COR-L47 (cell line): ENCODE measurements at regions not wholly inside any gene's neighbourhood (a gene's known extent, or its start where the extent isn't known, plus 50 kb on each side); places are given as distances from the start of the nearest gene placed in this dataset.
A peak's percentile ranks its signal among the peaks of the same experiment; 100 is the strongest.
"Not testable (repeated sequence)": the region's sequence is repeated elsewhere in the genome, so short reads cannot be mapped to it uniquely, and the experiment has no call there.

ENCODE experiments used
- DNase-seq: peaks from one replicate; lab custom pipeline; 2025; lab: John Stamatoyannopoulos, UW

DNA sequence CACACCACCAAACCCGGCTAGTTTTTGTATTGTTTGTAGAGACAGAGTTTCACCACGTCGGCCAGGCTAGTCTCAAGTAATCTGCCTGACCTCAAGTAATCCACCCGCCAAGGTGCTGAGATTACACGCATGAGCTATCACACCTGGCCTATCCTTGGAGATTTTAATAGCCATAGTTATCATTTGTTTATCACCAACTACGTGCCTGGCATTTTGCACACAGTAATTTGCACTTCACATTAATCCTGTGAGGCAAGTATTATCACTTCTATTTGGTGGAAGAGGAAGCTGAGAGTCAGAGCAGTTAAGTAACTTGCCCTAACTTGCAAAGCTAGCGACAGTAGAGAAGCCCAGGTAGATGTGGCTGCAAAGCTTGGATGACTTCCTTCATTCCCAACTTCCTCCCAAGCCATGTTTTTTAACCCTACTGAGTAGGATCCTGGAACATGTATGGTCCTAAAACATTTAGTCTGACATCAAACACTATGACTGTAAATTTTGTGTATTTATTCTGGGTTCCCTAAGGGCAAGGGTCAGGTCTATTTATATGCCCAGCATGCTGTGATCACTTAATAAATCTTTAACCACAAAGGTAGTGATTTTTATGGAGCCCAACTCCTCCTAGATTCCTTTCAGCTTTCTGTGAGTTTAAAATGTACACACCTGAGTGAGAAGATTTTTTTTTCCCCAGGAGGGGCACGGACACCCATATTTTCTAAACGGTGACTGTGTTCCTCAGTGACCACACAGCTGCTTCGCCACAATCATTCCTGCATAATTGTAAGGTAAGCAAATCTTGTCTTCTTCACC, 100.2 kb upstream of the RAI14 start:
- peak; percentile 9 for DNase-seq

- no peak for DNase-seq
These were observed 99.7 kb upstream of the RAI14 start for GRCh38 chr5:34556509-34556782.

DNA sequence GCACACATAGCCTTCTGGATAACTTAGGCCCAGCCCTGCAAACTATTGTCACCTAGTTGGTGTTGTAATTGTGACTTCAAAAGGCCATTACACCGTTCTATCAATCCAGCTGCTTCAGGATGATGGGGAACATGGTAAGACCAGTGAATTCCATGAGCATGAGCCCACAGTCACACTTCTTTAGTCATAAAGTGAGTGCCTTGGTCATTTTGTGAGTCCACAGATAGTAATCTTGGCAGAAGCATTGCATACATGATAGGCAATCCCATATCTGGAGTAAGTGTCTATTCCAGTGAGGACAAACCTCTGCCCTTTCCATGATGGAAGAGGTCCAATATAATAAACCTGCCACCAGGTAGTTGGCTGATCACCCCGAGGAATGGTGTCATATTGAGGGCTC, 94.5 kb upstream of the RAI14 start:
- not testable (repeated sequence) for DNase-seq

GRCh38 chr5:34562791-34563190, 93.3 kb upstream of the RAI14 start:
- DNase-seq = no peak

DNA sequence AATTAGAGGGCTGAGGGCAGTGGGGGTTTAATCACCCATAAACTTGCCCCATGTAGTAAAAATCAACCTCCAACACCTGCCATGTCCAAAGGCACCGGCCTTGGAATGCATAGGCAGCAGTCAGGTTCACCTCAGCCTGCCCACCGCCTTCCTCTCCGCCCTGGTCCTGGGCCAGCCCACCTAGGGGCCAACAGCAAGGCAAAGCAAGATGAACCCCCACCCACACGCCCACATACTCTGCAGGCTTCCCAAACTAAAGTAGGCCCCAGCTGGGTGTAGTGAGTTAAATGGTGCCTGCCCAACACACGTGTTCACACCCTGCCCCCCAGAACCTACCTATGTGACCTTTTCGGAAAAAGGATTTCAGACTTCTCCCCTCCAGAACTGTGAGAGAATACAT, 92.9 kb upstream of the RAI14 start:
- no peak for DNase-seq

DNA sequence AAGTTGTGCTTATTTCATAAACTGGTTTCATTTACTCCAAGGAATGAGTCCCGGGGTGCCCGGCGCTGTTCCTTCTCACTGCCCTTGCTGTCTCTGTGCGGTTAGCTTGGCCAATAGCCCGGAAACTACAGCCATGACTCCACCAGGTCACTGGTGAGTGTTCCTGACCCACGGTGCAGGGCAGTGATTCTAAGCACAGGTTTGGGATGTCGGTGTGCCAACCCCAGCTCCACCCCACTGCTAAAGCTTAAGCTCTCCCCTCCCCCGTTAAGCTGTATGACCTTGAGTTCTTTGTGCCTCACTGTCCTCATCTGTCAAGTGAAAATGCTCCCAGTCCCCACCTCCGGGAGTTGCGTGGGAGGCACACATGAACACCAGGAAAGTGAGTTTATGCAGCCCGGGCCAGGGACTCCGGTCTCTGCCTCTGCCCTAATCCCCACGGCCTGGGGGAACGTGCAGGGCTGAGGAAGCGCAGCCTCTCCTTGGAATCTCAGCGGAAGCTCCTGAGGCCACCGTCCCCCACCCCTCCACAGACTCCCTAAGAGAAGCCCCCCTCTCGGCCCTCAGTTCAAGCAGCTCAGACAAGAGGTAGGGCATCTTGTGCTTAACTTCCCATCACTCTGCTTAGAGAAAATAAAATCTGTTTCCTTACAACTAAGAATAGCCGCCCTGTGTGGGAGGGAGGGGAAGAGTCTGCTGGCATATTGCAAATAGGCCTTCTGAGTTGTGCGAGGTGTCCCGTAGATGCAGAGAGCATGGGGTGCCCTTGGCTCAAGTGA, 92.0 kb upstream of the RAI14 start:
- DNase-seq = no peak

DNA sequence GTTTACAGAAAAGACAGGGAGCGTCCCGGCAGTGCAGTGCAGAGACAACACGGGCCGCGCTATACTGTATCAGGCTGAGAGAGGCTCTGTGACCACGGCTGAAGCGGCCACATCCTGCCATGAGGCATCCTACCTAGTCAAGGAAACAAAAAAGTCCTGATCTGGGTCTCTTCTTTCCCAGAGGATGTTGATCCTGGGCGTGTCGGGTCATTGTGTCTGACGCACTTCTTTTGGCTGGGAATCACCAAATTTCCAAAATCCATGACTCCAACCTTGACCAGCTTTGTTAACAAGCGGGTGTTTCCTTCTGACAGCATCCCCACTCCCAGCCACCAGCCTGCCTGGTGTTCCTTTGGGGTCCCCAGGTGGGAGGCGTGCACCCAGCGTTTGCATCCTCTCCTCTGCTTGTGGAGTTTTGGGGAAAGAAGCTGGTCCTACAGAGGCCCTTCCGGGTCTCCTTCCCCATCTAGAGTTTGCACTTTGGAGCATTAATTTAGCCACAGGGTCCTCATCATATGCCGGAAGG, 91.4 kb upstream of the RAI14 start:
- no peak for DNase-seq

GRCh38 chr5:34570143-34570542, 86.0 kb upstream of the RAI14 start:
- DNase-seq = no peak

DNA sequence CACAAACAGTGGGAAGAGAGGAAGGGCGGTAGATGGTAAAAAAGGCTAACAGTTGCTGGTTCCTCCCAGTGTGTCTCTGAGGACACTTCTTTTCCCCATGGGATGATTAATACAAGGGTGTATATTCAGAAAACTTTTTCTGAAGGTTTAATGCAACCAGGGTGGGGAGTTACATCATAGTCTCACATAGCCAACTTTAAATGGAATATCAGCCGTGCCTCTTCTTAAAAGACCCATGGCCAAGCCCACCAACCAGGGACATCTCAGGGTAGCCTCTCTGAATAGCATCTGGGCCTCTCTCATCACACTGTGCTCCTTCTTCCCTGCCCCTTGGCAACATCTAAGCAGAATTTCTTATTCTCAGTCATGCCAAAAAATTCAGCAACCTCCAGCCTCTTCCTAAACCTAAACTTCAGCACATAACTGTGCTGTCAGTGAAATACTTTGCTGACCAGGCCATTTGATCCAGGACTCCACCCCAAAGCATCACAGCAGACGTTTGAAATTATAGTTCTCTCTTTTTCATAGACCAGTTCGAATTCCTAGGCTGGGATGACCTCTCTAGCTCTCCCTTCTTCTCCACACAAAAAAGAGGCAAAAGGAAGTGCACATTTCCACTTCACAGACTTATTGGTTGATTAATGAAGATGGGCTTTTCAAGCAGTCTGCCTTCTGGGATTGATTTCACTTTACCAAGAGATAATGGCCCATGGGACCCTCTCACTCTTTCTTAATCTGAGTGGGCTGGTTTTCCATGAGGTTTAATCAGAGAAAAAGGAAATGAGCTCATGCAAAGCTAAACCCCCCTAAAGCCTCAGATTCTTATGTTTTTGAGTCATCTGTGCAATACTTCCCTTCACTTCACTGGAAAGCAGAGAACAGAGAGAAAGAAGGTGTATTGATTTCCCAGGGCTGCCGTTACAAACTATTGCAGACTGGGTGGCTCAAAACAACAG, 85.1 kb upstream of the RAI14 start:
- no peak for DNase-seq

GRCh38 chr5:34571677-34572041, 84.5 kb upstream of the RAI14 start:
- DNase-seq = no peak

- DNase-seq = no peak
These were observed 81.1 kb upstream of the RAI14 start for GRCh38 chr5:34574936-34575467.

DNA sequence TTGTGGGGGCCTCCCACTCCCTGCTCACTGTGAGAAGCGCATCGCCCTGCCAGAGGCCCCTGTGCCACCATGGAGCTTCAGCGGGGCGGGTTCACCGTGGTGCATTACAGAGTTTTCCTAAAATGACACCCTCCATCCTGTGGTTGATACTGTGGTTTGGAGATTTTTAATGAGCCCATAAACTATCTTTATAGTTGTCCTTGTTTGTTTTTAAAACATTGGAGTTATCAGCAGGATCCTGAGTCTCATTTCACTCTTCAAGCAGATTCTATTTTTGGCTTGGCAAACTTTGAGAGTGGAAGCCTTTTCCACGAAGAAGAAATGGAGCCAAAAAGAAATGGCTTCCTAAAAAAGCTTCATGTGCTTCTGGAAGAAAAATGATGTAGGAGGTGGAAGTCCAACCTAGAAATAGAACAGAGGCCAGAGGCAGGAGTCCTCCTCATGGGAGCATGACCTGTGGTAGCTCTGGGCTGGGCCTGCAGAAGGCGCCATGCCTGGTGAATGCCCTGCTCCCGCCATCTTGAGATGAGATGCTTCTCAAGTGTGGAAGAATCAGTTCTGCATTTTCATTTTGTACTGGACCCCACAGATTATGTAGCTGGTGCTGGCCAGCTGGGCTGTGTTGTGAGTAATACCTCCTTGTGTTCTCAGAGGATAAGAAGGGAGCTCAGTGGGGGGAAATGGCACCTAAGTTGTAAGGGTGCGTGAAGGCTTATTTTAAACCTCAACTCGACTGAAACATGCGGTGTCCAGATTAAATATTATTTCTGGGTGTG, 79.0 kb upstream of the RAI14 start:
- DNase-seq = no peak

GRCh38 chr5:34578962-34579361, 77.2 kb upstream of the RAI14 start:
- no peak for DNase-seq

DNA sequence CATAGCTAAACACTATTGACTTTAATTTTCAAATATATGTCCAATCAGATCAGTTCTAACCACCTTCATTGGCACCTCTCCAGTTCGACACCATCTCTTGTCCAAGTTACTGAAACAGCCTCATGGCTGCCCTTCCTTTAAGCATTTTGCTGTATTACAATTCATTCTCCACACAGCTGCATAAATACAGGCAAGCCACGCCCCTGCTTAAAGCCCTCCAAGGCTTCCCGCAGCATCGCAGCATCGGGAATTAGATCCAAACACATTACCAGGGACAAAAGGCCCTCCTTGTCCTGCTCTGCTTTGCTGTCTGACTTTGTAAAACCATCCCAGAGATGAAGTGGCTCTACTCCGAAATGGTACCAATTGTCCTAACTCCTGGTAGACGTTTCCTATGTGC, 75.1 kb upstream of the RAI14 start:
- DNase-seq = no peak

DNA sequence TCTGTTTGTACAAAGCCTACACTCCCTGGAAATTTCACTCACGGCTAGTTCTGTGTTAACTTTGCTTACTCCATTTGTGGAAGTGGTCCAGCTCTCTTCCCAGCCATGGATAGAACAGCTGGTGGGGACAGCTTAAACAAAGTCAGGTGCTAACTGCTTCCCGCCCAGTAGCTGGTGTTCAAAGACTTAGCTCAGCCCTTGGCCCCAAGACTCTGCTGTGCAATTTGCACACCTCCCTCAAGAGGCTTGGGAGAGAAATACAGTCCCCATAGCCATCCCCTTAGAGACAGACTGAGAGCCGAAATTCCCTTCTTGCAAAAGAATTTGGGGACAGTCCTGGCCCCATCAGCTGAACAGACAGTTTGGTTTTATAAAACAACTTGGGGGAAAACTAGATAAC, 73.8 kb upstream of the RAI14 start:
- no peak for DNase-seq

GRCh38 chr5:34583167-34583566, 73.0 kb upstream of the RAI14 start:
- DNase-seq = no peak

DNA sequence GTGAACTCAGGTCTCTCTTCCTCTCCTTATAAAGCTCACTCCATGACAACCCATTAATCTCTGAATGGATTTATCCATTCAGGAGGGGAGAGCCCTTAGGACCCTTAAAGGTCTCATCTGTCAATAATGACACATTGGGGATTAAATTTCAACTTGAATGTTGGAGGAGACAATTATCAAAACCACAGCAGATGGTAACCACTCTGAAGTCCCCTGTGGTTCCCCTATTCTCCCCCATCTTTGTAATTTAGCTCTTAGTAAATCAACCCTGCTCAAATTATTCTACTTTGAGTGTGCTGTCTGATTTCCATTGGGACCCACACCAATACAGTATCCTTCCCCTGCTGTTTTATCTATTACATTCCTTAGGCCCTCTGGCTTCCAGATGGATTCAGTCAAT, 72.0 kb upstream of the RAI14 start:
- no peak for DNase-seq

DNA sequence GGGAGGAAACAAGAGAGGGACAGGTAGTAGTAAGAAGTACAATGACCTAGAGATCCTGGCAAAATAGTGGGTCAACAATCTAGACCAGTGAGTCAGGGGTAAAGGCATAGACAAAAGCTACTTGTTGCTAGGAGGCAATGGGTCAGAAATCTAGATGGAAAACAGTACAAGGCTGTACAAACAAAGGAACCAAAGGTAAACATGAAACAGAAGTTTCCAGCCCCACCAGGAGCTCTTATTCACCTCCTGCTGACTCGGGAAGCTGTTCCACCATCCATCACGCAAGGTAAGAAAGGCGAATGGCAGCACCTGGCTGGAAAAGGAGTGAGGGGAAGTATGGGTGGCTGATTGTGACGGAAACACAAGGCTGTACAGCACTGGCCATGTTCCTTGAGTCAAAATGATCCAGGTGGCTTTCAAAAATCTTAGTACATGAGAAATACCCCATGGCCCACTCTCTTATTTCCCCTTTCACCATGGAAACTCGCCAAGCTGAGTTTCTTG, 70.5 kb upstream of the RAI14 start:
- DNase-seq = peak; percentile 10

DNA sequence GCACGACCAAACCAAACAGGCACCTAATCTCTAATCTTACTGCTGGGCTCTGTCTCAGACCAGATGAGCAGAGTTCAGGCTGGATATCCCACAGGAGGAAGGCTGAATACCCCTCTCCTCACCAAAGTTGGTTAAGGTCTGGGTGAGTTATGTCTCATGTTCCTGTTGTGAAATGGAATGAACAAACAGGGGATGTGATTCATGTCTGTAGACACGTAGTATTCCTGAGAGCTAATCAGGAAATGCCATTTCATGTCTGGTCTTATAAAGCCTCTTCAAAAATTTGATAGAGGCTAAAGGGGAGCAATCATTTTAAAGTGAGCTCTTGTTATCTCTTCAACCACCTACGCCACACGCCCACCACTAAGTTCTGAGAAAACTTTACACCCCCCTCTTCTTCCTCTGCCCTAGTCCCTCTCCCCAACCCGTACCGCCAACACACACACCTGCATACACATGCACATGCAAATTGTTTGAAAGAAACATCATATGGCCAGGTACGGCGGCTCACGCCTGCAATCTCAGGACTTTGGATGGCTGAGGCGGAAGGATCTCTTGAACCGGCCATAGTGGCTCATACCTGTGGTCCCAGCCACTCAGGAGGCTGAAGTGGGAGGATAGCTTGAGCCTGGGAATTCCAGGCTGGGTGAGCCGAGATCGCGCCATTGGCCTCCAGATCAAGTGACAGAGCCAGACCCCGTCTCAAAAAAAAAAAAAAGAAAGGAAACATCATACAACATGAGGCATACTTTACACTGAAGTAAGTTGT, 69.8 kb upstream of the RAI14 start:
- no peak for DNase-seq
